ENCODE measurements at regions not wholly inside any gene's neighbourhood (a gene's known extent, or its start where the extent isn't known, plus 50 kb on each side); places are given as distances from the start of the nearest gene placed in this dataset.

DNA sequence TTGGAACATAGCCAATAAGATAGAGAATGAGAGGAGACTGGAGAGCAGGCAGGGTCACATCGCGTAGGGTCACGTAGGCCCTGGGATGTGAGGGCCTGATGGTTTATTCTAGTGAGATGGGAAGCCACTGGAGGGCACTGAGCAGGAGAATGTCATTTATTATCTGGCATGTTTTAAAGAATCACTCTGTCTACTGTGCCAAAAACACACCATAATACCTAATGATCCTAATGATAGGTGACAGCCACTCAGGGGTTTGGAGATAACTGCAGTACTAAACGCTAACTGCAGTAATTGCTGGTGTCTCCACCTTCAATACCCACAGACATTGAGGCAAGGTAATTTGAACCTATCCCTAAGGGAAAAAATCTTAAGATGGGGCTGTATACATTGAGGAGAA is 185.4 kb downstream of the TTLL7 start:
- TF ChIP-seq, protein P1, sequence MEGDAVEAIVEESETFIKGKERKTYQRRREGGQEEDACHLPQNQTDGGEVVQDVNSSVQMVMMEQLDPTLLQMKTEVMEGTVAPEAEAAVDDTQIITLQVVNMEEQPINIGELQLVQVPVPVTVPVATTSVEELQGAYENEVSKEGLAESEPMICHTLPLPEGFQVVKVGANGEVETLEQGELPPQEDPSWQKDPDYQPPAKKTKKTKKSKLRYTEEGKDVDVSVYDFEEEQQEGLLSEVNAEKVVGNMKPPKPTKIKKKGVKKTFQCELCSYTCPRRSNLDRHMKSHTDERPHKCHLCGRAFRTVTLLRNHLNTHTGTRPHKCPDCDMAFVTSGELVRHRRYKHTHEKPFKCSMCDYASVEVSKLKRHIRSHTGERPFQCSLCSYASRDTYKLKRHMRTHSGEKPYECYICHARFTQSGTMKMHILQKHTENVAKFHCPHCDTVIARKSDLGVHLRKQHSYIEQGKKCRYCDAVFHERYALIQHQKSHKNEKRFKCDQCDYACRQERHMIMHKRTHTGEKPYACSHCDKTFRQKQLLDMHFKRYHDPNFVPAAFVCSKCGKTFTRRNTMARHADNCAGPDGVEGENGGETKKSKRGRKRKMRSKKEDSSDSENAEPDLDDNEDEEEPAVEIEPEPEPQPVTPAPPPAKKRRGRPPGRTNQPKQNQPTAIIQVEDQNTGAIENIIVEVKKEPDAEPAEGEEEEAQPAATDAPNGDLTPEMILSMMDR (IDR thresholded peaks at IDR 0.05; ENCODE audit: borderline replicate concordance, control extremely low read depth, extremely low read depth, insufficient read depth, missing control alignments) = no peak
- in situ Hi-C loops (cut with MboI; ENCODE audit: low sequenced_read_pairs, unreplicated experiment) = no loop called here
- no peak for DNase-seq (ENCODE audit: low spot score)

DNA sequence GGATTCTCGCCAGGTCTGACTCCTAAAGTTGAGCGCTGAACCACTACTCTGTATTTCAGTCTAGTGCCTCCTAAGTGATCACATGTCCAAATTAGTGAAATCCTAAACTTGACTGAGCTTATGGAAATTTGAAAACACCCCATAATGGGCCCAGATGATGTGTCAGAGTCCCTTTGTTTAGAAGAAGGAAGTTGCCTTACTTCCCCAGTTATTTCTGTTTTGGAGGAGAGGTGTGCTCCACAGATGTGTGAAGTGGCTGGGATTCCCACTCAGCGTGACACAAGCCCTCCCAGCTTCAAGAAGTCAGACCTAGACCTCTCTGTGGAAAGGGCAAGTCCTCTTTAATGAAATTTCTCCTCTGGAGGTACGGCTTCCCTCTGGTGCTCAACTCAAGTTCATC is 188.8 kb downstream of the TTLL7 start:
- DNase-seq (ENCODE audit: low spot score) = no peak
- TF ChIP-seq, protein P1 (IDR thresholded peaks at IDR 0.05; ENCODE audit: borderline replicate concordance, control extremely low read depth, extremely low read depth, insufficient read depth, missing control alignments) = no peak
- in situ Hi-C loops (cut with MboI; ENCODE audit: low sequenced_read_pairs, unreplicated experiment) = no loop called here

DNA sequence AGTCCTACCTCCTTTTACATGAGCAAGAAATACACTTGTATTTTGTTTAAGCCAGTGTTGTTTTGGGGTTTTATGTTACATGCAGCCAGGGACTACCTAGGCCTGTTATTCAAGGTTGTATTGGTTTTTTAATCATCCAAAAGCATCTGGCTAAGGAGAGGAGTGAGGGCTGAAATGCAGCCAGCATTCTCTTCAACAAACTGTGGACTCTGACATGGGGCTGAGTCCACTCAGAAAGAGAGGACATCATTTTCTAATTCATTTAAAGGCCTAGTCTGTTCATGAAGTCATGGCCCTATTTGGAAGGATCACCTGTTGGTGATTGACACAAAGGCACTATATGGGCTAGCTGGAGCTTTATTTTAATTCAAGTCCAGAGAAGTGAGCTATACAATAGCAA is 190.4 kb downstream of the TTLL7 start:
- TF ChIP-seq, protein P1 (IDR thresholded peaks at IDR 0.05; ENCODE audit: borderline replicate concordance, control extremely low read depth, extremely low read depth, insufficient read depth, missing control alignments) = no peak
- in situ Hi-C loops (cut with MboI; ENCODE audit: low sequenced_read_pairs, unreplicated experiment) = no loop called here

DNA sequence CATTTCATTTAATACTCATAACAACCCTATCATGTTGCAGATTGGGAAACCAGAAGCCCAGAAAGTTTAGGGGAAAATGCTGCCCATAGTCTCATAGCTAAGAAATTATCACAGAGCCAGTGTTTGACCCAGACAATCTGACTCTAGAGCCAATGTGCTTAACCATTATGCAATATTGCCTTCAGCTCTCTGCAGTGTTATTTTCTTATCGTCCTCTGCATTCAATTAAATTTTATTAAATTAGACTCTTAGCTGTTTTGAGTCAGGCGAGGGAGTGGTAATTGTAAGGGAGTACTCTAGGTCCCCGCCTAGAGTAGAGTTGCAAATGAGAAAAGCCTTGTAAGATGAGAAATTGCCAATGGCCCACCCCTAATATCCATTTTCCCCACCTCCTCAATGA is 191.1 kb downstream of the TTLL7 start:
- in situ Hi-C loops (cut with MboI; ENCODE audit: low sequenced_read_pairs, unreplicated experiment) = no loop called here
- TF ChIP-seq, protein P1 (IDR thresholded peaks at IDR 0.05; ENCODE audit: borderline replicate concordance, control extremely low read depth, extremely low read depth, insufficient read depth, missing control alignments) = no peak
- no peak for DNase-seq (ENCODE audit: low spot score)

More for the DNA sequence above, 190.4 kb downstream of the TTLL7 start:
- no peak for DNase-seq (ENCODE audit: low spot score)

DNA sequence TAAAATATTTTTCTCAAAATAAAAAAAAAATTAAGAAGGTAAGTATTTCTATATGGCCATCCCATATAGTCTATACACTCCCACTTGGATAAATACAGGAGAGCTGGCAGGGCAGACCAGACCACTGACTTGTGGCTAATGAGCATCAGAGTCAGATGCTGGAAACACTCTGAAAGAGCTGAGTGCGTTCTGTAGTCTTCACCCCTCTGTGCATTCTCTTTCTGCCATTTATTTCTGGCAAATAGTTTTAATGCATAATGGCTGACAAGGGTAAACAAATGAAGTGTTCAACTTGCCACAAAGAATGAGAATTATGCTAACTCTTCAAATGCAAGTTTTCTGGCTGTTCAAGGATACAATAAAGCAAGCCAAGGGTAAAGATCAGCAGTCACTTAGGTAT is 191.7 kb downstream of the TTLL7 start:
- in situ Hi-C loops (cut with MboI; ENCODE audit: low sequenced_read_pairs, unreplicated experiment) = no loop called here
- DNase-seq (ENCODE audit: low spot score) = no peak
- TF ChIP-seq, protein P1 (IDR thresholded peaks at IDR 0.05; ENCODE audit: borderline replicate concordance, control extremely low read depth, extremely low read depth, insufficient read depth, missing control alignments) = no peak

DNA sequence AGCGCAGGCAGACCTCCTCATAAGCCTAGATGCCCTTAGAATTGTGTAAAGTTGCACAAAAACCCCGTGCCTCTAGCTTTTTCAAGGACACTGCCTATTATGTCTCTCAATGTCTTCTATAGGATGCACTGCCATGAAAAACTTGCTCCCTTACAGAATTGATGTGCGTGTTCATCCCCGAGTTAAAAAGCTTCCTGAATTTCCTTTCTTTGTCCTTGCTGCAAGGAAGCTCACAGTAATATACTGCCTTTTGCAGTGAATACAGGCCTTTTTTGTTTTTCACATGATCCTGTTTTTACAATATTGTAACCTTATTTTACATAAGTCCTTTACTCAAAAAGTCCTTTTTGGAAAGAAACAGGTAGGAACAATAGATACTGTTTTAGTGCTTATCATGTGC is 193.0 kb downstream of the TTLL7 start:
- in situ Hi-C loops (cut with MboI; ENCODE audit: low sequenced_read_pairs, unreplicated experiment) = no loop called here
- no peak for DNase-seq (ENCODE audit: low spot score)
- TF ChIP-seq, protein P1 (IDR thresholded peaks at IDR 0.05; ENCODE audit: borderline replicate concordance, control extremely low read depth, extremely low read depth, insufficient read depth, missing control alignments) = no peak
